NCI-H460 (cell line): ENCODE measurements at regions not wholly inside any gene's neighbourhood (a gene's known extent, or its start where the extent isn't known, plus 50 kb on each side); places are given as distances from the start of the nearest gene placed in this dataset.
A peak's percentile ranks its signal among the peaks of the same experiment; 100 is the strongest.
"Not testable (repeated sequence)": the region's sequence is repeated elsewhere in the genome, so short reads cannot be mapped to it uniquely, and the experiment has no call there.

Source experiments
- DNase-seq: peaks from one replicate; pipeline ENCODE4 v3.0.0-alpha.2; 2016; ENCODE audit warnings: low read depth; ENCODE audit errors: extremely low read depth

GRCh38 chr6:6412221-6412620, 91.8 kb upstream of the F13A1 start:
- DNase-seq: no peak

DNA sequence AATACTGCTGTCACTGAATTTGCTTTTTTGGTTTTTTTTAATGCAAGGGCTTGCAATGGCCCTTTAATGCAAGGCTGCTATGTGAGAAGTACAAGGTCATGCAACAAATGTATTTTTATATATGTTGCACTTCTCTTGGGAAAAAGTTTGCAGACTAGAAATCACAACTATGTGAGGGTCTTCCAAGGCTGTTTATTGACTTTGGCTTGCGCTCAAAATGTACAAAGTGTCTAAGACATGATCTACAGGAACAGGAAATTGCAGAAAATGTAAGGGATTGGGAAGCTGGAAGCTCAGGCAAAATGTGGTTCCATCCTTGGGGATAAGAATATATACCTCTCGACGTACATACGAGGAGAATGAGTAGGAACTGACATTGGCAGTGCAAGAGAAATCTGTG, 92.2 kb upstream of the F13A1 start:
- no peak for DNase-seq

DNA sequence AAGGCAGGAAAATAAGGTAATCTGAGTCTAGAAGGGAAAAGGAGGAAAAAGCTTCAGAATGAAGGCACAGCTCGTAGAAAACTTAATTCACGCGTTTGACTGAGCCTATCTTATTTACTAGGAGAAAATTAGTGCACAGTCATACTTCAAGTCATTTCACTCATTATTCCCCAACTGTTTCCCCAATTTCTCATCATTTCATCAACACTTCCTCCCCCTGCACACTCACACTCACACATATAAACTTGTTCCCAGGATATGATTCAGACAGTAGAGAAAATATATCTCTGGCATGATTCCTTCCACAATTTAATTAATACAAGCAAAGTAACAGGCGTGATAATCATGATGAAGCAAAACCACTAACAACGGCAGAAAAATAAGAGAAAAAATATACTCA, 94.5 kb upstream of the F13A1 start:
- DNase-seq: no peak

DNA sequence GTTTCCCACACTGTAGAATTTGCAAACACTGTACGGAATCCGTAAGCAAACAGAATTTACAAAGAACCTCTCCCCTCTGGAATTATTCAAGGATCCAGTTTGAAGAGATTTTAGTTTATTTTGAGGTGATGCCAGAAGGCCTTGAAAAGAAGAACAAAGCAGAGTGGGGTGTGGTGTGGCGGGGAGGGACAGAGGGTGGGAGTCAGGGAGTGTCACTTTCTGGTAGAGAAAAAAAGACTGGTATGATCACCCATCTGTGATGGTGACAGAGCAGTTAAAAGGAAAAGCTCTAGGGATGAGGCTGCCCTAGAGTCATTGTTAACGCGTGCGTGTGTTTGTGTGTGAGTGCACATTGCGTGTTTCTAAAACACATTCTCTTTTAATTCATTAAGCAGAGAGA, 97.0 kb upstream of the F13A1 start:
- no peak for DNase-seq

- no peak for DNase-seq
Measured at GRCh38 chr6:6418421-6418820, 98.0 kb upstream of the F13A1 start.

DNA sequence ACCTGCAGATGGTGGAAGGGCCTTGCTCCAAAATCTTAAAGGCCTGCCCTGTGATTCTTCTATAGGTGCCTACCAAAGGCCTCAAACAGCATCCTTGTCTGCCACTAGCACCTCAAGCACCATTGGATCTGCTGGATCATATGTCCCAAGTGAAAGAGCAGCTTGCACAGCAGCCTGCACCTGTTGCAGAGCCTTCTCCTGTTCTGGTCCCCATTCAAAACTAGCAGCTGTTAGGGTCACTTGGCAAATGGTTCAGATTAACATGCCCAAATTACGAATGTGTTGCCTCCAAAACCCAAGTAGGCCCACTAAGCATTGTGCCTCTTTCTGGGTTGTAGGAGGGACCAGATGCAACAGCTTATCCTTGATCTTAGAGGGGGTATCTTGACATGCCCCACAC, 99.6 kb upstream of the F13A1 start:
- DNase-seq: no peak

- DNase-seq: no peak
Measured at GRCh38 chr6:6434151-6434550, 113.7 kb upstream of the F13A1 start.

DNA sequence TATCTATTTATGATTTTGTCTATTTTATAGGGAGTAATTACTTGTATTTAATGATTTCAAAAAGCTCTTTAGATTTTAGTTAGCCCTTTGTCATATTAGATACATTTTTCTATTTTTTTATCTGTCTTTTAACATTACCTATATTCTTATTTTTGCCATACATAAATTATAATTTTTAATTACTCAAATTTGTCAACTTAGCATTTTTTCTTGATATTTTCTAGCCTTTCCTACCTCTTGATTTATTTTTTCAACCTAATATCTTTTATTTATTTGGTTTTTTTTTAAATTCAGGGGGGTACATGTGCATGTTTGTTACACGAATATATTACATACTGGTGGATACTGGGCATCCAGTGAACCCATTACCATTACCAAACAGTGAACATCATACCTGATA, 114.3 kb upstream of the F13A1 start:
- DNase-seq: no peak

- no peak for DNase-seq
Measured at GRCh38 chr6:6436366-6436765, 115.9 kb upstream of the F13A1 start.

DNA sequence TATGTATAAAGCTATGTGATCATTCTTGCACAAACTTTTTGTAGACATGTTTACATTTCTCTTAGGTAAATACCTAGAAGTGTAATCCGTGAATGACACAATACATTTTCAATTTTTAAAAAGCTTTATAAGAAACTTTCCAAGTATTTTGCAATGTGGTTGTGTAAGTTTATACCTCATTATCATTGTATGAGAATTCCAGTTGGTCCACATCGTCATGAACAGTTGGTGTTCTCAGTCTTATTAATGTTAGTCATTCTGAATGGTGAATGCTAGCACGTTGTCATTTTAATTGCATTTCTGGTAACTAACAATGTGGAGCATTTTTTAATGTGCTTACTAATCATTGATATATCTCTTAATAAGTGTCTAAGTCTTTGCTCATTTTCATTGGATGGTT, 116.5 kb upstream of the F13A1 start:
- no peak for DNase-seq

DNA sequence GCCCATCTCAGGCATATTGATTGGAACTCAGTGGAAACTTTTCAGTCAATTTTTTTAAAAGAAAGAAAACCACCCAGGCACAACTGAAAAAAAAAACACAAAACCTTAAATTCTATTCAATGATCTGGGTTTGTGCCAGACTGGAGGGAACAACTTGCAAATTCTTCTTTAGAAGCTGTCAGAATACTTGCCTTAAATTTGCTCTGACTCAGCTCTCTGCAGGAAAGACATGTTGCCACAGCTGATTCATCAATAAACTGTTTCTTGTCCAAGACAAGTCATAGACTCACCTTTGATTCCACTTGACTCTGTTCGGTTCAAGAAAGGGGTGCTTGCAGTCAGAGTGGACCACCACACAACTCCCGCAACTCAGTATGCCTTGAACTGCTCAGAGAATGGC, 117.8 kb upstream of the F13A1 start:
- DNase-seq: no peak

GRCh38 chr6:6439778-6440177, 119.3 kb upstream of the F13A1 start:
- no peak for DNase-seq

DNA sequence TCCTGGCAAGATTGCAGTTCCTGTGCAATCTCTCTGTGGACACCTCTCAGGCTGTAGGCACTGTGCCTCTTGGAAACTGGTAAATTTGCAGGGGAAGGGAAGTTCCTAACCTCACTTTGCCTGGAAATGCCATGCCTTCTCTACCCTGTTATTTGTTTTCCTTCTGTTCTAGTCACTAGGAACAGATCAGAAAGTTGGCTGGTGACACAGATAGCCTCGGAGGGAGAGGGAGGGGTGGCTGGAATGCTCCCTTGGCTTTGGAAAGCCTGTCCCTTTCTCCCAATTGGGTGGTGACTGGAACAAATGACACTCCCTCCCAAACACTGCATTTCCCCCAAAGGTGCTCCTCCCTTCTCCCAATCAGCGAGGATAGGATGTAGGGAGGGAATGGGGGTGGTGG, 131.5 kb upstream of the F13A1 start:
- DNase-seq: no peak

- DNase-seq: no peak
Measured at GRCh38 chr6:6453186-6453585, 132.7 kb upstream of the F13A1 start.

GRCh38 chr6:6455272-6455671, 133.2 kb upstream of the LY86 start:
- DNase-seq: no peak

- DNase-seq: no peak
Measured at GRCh38 chr6:6458172-6458571, 130.3 kb upstream of the LY86 start.

DNA sequence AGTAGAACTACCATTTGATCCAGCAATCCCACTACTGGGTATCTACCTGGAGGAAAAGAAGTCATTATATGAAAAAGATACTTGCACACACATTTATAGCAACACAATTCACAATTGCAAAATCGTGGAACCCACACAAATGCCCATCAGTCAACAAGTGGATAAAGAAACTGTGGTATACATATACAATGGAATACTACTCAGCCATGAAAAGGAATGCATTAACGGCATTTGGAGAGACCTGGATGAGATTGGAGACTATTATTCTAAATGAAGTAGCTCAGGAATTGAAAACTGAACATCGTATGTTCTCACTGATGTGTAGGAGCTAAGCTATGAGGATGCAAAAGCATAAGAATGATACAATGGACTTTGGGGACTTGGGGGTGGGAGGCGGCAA, 128.6 kb upstream of the LY86 start:
- not testable (repeated sequence) for DNase-seq

- DNase-seq: no peak
Measured at GRCh38 chr6:6460416-6460815, 128.1 kb upstream of the LY86 start.

GRCh38 chr6:6461138-6461537, 127.4 kb upstream of the LY86 start:
- no peak for DNase-seq

GRCh38 chr6:6466967-6467761, 121.4 kb upstream of the LY86 start:
- peak; percentile 89 for DNase-seq

DNA sequence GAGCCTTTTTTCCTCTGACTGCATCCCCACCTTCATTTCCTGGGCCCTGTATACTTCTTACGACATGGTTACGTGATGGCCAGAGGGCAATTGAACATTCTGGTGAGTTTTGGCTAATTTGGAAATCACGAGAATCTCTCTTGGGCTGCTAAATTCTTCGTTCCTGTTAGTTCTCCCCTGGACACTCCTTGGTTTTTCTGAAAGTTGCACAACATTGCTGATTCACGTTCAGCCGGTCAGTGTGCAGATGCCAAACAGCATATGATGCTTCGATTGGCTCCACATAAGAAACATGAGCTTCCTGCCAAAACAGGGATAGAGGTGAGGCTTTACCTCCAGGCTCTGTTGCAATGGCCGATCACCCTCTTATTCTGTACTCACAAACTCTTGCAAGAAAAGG, 119.4 kb upstream of the LY86 start:
- peak; percentile 52 for DNase-seq

DNA sequence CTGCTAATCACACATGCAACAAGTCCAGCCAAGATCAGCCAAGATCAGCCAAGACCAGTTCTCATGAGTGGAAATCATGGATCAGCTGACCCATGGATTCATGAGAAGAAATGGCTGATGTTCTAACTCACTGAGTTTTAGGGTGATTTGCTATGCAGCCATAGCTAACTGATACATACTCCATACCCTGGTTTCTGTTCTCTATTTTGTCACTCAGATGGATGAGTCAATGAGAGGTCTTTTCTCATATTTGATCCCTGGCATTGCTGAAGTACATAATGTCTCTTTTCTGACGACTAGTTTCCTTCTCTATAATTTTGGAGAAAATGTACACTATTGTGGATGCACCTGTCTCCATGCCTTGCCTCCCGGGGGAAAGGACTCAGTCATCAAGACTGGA, 118.4 kb upstream of the LY86 start:
- DNase-seq: no peak

DNA sequence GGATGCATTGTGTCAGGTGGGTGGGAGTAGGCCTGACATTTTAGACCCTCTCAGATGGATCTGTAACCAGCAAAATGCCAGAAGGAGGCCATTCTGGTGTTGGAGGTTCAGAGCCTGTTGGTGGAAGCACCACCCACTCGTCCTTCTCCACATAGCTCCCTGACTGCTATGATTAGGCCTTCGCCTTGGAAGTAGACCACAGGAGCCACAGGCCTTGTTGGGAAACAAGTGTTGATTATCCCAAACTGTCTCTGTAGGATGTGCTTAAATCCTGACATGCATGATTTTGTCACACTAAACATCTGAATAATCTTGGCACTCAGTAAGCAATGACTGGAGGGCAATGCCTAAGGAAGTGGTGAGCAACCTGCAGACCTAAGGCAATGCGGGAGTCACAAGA, 117.2 kb upstream of the LY86 start:
- no peak for DNase-seq
